ENCODE measurements at regions not wholly inside any gene's neighbourhood (a gene's known extent, or its start where the extent isn't known, plus 50 kb on each side); places are given as distances from the start of the nearest gene placed in this dataset.
"Not testable (repeated sequence)": the region's sequence is repeated elsewhere in the genome, so short reads cannot be mapped to it uniquely, and the experiment has no call there.

DNA sequence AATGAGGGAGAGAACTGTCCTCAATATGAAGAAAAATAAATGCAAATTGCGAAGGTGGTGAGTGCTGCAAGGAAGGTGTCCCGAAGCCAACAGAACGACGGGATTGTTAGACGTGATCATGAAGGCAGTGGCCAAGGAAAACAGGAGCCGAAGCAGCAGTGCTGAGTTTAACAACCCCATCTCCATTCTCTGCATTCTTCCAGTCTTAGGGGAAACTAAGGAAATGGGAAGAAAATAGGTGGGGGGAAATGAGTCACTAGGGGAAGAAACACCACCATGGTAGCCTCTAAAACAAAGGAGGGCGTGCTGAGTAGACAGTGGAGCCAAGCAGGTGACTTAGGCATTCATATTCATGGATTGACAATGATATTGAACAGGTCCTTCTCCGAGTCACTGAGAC lies 192.2 kb upstream of the AKR1E2 start:
- no peak for DNase-seq

DNA sequence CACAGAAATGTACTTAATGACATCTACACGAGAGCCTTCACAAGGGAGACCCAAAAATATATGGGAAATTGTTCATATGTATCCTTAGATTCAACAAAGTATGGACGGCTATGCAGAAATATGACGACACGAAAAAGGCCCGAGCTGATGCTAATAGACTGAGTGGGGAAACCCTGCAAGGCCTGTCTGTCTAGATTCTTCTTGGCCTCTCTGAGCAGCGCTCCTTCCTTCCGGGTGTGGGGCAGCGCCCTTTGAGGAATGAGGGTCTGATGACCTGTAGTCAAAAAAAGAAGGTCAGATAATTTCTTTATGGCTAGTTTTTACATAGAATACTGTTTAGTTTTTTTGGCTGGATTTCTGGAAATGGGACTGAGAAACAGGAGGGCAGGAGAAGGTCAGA lies 192.8 kb upstream of the AKR1E2 start:
- no peak for DNase-seq

DNA sequence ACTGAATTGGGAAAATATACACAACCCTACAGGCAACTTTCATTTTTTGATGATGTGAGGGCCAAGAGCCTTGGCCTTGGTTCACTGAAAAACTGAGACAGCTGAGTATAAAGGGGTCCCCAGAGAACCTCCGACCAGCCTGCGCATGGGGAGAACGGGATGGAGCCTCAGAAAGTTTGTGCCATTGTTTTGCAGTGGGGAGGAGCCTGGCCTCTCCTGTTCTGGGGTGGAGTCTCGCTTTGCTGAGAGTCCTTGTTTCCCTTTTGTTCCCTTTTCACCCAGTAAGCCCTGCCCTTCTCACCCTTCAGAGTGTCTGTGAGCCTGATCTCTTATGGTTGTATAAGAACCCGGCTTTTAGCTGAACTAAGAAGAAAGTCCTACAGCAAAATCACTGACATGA lies 193.2 kb upstream of the AKR1E2 start:
- no peak for DNase-seq

DNA sequence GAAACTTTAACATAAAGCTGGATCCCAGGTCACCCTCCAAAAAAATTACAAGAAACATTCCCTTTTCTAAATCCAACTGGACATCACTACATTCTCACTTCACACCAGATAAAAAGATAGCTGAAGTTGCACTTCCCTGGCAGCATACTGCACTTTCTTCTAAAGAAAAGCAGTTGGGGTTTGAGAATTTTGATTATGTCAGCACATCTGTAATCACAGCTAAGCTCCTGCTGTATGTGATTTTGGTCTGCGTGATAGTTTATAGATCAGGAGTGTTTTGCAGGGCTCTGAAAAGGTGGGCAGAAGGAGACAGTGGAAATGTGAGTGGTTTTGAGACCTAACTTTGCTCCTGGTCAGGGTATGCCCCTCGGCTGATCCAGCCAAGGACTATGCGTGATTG lies 199.1 kb upstream of the AKR1E2 start:
- DNase-seq = no peak

DNA sequence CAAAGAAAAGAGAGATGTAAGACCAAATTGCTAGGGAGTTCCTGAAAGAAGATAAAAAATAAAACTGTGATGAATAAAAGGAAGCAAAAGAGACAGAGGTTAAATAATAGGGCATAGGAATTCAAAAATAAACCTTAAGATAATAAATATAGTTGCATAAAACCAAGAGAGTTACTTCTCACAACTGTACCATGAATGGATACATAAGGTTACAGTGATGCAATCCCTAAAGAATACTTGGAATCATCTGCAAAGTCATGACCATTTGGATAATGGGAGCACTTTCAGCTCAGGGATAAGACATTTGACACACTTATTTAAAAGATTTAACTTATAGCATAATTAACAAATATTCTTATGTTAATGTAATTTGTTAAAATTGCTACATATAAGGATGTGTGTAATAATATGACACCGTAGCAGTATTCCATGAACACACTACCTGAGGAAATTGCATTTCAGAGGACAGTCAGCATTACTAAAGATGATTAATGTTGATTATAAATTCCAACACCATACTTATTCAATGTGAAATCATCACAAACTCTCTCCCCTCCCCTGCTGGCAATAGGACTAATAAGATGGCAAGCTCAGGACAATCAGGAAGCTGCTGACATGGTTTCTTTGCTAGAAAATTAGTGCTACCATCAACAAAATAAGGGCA lies 202.1 kb upstream of the AKR1E2 start:
- DNase-seq = no peak

DNA sequence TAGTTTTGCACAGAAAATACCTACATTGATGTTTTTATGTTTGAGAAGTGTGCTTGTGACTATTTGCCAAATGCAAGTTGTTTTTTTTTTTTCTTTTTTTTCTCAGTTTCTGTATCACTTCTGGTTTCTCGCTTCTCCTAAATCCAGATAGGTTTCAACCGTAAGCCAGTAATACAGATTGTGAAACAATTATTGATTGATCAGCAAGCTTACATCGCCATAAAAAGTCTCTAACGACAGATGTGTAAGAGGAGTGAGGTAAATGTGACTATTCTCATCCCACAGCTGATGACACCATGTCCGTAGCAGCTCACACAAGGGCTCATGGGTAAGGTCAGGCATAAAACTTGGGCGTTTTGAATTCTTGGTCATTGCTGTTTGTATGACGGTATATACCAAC lies 202.8 kb upstream of the AKR1E2 start:
- DNase-seq = no peak

DNA sequence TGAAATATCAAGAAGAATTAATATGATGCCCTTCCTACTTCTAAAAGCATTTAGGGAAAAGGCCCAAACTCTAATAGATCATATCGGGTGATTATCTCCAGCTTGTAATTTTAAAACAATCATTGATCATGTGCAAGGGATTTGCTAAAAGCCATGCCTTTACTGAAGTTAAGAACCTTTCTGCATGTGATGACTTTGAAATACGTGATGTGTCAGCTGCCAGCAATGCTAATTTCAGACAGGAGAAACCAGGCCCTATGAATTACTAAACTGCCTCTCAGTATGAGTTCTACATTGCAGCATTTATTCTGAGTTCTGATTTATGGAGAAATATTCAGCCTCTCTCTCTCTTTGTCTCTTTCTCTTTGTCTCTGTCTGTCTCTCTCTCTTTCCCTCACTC lies 203.6 kb upstream of the AKR1E2 start:
- no peak for DNase-seq

DNA sequence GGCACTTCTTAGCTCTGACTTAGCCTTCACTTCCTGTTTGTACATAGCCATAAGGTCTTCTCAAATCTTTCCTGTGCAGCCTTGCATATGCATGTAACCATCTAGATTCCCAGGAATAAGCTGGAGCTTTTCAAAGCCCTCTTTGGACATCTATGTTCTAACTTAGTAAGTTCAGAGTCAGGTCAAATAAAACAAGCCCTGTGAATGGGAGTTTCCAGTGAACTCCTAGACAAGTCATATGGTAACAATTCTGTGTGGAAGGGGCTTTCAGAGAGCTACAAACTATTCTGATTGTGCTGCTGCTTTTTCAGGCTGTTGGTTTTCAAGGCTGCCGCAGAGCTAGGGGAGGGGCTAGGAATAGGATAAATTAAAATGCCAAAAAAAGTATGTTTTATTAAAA lies 208.4 kb upstream of the AKR1E2 start:
- DNase-seq = no peak

DNA sequence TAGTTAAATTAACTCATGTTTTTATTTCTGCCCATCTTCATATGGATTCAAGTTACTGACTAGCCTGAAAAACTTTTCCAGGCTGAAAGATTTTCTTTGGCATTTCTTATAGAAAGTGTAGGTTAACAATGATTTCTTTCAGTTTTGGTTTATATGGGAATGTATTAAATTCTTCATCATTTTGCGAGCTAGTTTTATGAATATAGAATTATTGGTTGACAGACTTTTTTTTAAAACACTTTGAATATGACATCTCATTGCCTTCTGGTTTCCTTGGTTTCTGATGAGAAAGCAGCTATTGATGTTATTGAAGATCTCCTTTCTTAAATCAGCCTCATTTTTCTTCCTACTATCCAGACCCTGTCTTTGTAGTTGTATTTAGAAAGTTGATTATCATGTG lies 211.0 kb upstream of the AKR1E2 start:
- no peak for DNase-seq

DNA sequence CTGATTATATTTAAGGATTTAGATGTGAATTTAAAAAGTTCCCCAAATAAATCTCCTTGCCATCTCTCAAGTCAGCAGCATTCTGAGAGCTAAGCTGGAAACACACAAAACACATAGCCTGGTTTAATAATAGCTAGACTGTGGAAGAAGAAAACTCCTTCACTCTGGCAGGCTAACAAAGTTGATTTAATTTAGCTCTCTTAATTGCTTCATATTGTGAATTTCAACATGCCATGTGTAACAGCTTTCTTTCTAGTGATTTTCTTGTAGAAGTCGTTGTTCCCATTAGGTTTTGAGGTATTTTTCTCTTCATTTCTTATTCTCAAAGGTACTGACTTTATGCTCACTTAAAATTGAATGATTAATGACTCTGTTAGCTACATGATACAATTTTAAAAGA lies 216.8 kb upstream of the AKR1E2 start:
- no peak for DNase-seq

DNA sequence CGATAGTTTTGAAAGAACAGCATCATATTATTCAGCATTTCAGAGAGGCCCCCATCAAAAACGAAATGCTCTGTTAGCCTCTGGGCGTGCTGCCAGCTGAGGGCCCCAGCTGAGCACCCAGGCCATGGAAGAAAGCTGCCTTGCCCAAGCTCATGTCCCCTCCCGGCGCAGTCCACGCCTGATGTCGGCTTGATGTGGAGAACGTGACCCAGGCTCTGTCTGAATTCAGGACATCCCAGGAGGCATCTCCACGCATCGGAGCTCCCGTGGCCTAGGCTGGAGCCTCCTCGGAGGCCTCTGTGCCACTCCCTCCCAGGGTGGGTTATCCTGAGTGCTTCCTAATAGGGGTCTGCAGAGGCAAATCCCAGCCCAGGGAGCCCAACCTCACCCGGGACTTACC lies 218.3 kb upstream of the AKR1E2 start:
- no peak for DNase-seq

DNA sequence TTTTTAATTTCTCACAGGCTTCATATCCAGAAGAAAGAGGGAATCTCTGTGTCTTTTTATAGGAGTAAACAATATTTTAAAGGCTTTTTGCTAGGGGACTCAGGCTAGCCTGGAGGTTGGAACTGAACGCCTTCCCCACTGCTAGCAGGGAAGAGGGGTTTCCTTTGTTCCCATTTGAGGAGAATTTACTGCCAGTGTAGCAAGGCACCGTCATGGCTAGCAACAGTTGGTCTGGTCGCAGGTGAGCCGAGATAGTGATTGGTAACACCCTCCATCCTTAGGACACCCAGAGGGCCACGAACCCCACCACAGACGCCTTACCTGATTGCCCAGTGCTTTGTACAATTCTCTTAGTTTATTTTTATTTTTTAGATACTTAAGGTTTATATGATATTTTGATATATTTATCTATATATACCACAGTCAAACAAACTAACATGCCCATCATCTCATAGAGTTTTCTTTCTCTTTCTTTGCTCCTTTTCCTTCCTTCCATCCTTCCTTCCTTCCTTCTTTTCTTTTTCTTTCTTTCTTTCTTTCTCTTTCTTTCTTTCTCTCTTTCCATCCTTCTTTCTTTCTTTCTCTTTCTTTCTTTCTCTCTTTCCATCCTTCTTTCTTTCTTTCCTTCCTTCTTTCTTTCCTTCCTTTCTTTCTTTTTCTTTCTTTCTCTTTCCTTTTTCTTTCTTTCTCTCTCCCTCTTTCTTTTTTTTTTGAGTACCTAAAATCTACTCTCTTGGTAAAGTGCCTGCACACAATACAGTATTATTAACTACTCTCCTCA lies 219.0 kb upstream of the AKR1E2 start:
- no peak for DNase-seq

DNA sequence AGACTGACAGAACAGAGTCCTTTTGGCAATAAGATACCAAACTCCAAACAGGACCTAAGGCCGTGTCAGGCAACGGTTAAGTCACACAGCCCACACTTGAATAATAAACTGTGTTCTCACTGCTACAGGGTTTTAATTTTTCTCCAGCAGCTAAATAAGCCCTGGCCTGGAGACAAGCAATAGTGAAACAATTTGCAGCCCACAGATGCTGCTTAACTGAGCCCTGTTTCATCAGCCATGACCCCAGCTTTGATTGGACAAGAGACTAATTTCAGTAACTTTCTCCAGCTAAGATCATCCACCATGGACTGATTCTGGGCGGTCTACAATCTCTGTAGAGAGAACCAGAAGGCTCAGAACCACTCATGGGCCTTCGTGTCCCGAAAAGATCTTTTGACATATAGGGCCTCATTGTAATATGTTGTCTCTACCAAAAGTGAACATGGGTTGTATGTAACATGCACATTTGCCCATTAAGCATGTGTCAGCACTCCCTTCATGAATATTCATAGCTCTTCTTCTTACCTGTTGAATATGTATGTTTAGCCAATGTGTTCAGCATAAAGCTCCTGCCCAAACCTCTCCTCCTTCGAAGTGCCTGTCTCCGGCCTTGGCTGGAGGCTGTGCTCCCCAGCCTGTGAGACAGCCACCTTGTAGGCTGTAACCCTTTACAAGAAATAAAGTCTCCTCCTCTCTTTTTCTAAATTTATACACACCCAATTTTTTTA lies 223.1 kb upstream of the AKR1E2 start:
- no peak for DNase-seq

DNA sequence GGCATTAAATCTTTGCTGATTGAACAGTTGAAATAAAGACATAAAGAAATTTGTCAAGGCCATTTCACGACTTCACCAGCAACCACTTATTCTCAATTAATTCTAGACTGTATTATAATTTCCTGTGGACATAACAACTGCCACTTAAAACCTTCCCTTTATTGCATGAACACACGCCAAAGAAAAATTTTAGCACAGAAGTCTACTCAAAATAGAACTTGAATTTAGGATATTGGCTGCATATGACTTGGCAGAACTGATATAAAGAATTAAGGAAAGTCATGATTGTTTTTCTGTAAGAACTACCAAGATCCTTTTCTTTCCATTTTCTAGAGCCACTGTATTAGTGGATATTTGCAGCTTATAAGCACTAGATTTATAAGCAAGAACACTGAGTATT lies 226.5 kb upstream of the AKR1E2 start:
- no peak for DNase-seq

DNA sequence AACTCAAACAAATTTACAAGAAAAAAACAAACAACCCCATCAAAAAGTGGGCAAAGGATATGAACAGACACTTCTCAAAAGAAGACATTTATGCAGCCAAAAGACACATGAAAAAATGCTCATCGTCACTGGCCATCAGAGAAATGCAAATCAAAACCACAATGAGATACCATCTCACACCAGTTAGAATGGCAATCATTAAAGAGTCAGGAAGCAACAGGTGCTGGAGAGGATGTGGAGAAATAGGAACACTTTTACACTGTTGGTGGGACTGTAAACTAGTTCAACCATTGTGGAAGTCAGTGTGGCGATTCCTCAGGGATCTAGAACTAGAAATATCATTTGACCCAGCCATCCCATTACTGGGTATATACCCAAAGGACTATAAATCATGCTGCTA lies 228.1 kb upstream of the AKR1E2 start:
- not testable (repeated sequence) for DNase-seq

DNA sequence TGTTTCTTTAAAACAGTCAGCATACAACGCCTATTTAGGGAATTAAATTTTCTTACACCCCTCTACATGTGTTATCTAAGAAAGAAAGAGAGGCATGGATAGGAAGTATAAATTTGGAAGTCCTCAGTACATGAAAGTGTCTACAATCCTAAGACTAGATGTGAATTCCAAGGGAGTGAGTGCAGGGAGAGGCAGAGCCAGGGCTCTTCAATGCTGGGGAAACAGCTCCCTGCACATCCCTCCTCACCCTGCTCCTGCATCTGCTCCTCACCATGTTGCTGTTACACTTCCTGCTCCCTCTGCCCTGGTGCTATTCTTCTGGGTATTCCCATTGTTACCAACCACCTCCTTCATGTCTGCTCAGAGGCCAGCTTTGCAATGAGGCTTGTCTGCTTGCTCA lies 229.1 kb upstream of the AKR1E2 start:
- no peak for DNase-seq

DNA sequence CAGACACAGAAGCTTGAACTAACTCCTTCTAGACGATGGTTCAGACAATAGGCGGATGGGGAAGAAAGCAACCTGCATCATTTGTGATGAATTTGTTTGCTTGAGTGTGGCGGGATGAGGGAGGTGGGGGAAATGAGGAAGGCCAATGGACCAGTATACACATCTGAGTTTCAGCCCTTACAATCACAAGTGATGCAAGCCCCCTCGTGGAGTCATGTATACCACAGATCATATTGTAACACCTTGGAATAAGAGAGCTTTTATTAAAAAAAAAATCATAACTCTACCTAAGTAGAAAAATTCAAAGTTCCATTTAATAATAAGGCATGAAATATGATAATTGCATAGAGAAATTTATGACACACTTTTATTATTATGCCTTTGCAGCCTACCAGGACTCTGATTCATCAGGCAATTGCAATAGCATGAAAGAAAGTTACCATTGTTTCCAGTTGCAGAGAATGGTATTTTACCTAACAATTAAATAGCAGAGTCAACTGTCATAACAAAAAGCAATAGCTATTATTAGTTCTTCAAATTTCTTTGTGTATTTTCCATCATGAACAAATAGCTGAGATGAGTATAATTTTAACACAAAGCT lies 230.2 kb upstream of the AKR1E2 start:
- DNase-seq = no peak

DNA sequence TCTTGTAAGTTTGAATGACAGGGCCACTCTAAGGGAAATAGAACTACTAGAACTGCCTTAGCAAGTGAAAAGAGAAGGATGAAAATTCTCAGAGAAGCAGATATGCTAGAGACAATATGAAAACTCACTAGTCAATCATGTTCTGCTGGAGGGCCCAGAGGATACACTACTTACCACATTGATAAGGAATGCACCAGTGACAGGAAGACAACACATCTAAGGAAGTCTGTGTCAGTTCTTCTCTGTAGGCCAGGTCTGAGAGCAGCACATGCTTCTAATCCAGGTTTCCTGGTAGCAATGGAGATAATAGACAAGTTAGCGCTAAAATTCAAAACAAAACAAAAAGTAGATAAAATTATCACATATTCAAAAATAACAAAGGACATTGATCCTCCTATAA lies 235.2 kb upstream of the AKR1E2 start:
- DNase-seq = no peak

DNA sequence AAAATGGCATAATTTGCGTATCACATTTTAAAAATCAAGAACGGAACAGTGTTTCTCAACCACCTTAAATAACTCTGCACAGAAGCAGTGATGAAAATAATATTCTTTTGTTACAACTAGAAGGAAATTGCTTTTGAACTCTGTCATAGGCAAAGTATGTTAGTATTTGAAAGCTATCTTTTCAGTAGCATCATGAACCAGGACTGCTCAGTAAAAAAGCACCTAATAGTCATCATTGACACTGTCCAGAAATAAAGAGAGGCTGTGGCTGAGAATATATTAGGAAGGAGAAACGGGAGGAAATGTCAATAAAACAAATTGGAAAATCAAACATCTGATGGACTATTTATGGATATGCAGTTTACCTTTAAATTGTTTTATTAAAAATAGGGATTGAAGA lies 237.2 kb upstream of the AKR1E2 start:
- DNase-seq = no peak

DNA sequence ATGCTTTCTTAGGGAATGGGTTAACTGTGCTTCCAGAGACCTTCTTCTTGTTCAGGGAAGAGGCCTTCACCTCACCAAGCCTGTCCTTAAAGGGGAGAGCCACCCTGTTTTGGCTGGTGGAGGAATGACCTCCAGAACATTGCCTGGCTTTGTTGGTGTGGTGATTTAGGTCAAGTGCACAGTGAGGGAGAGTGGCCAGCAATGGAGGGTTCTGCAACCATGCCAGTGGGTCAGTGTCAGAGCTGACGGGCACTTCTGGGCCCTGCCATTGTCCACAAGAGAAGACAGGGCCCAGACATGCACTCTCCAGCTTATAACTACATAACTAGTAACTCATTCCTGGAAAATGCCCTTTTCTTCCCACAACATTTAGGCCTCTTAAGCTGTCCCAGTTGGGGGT lies 238.5 kb upstream of the AKR1E2 start:
- no peak for DNase-seq

DNA sequence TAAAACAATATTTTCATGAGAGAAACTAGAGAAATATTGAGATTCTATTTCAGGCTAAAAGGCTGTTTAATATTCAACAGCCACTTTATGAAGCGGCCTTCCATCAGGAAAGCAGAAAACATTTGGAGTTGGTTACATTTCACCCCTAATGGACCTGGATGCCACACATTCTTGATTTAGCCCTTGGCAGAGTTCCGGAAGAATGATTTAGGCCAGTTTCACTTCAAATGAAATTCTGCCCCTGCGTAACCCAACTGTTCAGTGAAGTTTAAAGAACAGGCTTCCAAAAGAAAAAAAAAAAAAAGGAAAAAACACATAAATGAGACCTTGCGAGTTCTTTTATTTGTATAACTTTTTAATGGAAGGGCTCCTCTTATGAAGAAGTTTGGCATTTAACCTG lies 239.2 kb upstream of the AKR1E2 start:
- DNase-seq = no peak

DNA sequence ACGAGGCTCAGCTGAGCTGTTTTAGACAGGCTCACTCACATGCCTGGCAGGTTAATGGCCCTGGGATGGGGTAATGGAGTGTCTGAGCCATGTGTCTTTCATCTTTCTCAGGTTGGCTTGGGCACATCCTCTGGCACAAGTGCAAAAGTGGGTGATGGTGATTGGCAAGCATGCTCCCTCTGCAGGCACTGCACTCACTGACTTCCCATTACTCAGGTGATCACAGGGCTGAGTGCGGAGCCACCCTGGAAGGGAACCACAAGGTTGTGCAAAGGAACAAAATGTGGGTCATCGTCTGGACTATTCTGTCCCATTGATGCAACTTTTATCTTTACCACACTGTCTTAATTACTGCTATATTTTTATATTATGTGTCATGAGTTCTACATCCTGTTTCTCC lies 244.1 kb upstream of the AKR1E2 start:
- DNase-seq = no peak

DNA sequence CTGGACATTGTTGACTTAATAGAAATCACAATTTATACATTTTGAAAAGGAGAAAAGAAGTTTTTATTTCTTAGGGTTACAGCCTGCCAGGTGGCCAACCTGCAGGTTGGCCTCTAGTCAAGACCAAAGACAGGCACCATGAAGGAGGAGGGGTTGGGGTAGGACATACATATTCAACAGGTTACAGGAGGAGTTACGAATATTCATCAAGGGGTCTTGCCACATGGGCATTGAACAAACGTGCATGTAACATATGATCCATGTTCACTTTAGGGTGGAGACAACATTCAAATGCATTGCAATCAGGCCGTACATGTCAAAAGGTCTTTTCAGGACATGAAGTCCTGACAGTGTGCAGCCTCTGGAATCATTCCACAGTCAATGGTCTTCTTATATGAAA lies 246.2 kb upstream of the AKR1E2 start:
- no peak for DNase-seq

Data from right kidney (tissue), 1 donor.